ENCODE measurements at regions not wholly inside any gene's neighbourhood (a gene's known extent, or its start where the extent isn't known, plus 50 kb on each side); places are given as distances from the start of the nearest gene placed in this dataset.
"Not testable (repeated sequence)": the region's sequence is repeated elsewhere in the genome, so short reads cannot be mapped to it uniquely, and the experiment has no call there.

DNA sequence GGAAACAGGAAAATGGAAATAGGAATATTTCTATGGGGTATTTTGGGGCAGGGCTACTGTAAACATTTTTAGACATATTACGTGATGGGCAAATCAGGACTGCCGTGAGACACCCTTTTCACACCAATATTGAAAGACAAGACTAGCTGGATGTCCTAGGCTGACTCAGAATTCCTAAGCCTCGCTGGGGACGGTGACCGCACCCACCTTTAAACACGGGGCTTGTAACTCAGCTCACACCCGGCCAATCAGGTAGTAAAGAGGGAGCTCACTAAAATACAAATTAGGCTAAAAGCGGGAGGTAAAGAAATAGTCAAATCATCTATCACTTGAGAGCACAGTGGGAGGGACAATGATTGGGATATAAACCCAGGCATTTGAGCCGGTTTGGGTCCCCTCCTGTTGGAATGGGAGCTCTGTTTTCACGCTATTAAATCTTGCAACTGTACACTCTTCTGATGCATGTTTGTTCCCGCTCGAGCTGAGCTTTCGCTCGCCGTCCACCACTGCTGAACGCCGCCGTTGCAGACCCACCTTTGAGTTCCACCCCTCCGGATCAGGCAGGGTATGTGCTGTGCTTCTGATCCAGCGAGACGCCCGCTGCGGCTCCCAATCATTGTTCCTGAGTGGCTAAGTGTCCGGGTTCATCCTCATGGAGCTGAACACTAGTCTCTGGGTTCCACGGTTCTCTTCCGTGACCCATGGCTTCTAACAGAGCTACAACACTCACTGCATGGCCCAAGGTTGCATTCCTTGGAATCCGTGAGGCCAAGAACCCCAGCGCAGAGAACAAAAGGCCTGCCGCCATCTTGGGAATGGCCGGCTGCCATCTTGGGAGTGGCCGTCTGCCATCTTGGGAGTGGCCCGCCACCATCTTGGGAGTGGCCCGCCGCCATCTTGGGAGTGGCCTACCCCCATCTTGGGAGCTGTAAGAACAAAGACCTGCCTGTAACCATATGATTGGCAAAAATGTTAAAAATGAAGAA lies 152.6 kb downstream of the CRLF2 start:
- no peak for DNase-seq (ENCODE audit: low read depth)

DNA sequence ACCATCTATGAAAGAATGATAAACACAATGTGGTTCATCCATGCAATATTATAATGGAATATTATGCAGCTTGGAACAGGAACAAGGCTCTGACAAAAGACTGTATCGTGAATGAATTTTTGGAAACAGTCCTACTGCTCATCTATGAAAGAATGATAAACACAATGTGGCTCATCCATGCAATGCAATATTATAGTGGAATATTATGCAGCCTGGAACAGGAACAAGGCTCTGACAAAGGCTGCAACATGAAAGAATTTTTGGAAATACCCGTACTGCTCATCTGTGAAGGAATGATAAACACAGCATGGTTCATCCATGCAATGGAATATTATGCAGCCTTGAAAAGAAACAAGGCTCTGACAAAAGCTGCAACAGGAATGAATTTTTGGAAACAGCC lies 158.8 kb downstream of the CRLF2 start:
- DNase-seq (ENCODE audit: low read depth), result not testable (repeated sequence)

DNA sequence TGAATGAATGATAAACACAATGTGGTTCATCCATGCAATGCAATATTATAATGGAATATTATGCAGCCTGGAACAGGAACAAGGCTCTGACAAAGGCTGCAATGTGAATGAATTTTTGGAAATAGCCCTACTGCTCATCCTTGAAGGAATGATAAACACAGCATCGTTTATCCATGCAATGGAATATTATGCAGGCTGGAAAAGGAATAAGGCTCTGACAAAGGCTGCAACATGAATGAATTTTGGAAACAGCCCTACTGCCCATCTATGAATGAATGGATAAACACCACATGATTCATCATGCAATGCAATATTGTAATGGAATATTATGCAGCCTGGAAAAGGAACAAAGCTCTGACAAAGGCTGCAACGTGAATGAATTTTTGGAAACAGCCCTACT lies 159.4 kb downstream of the CRLF2 start:
- DNase-seq (ENCODE audit: low read depth), result no peak

DNA sequence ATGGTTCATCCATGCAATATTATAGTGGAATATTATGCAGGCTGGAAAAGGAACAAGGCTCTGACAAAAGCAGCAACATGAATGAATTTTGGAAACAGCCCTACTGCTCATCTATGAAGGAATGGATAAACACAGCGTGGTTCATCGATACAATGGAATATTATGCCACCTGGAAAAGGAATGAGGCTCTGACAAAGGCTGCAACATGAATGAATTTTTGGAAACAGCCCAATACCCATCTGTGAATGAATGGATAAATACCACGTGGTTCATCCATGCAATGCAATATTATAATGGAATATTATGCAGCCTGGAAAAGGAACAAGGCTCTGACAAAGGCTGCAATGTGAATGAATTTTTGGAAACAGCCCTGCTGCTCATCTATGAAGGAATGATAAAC lies 160.4 kb downstream of the CRLF2 start:
- DNase-seq (ENCODE audit: low read depth), result no peak

DNA sequence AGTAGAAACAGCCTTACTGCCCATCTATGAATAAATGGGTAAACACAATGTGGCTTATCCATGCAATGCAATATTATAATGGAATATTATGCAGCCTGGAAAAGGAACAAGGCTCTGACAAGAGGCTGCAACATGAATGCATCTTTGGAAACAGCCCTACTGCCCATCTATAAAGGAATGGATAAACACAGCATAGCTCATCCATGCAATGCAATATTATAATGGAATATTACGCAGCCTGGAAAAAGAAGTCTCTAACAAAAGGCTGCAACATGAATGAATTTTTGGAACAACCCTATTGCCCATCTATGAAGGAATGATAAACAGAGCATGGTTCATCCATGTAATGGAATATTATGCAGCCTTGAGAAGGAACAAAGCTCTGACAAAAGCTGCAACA lies 161.0 kb downstream of the CRLF2 start:
- DNase-seq (ENCODE audit: low read depth), result no peak

DNA sequence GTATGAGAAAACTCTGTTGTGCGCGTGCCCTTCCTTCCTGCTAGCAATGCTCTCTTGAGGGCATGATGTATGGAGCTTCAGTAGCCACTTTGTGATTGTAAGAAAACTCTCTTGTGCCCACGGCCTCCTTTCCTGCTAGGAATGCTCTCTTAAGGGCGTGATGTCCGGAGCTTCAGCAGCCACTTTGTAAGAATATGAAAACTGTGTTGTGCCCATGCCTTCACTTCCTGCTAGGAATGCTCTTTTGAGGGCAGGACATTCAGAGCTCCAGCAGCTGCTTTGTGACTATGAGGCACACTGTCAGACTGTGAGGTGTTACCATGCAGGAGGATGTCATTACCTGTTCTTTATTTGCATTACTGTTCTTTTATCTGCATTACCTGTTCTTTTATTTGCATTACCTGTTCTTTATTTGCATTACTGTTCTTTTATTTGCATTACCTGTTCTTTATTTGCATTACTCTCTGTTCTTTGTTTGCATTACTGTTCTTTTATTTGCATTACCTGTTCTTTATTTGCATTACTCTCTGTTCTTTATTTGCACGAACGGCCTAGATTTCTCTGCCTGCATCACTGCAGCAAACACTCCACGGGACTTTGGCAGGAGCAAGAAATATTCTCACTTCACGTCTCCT lies 166.7 kb downstream of the CRLF2 start:
- no peak for DNase-seq (ENCODE audit: low read depth)

DNA sequence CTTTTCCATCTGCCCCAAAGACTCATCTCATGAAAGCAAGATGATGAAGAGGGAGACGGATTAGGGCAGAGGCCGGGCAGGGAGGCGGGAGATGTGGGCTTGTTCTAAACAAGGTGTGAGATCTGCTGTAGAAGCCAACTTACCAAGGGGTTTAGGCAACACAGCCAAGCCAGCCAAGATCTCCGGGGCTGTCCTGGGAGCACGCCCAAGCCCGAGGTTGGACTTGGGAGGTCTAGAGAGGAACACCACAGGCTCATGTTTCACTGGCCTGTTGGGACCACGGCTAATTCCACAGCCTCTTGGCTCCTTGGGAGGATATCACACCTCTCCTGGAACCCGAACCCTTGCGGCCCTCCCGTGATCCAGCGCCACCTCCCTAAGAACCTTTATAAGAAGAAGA lies 171.4 kb downstream of the CRLF2 start:
- DNase-seq (ENCODE audit: low read depth), result no peak

DNA sequence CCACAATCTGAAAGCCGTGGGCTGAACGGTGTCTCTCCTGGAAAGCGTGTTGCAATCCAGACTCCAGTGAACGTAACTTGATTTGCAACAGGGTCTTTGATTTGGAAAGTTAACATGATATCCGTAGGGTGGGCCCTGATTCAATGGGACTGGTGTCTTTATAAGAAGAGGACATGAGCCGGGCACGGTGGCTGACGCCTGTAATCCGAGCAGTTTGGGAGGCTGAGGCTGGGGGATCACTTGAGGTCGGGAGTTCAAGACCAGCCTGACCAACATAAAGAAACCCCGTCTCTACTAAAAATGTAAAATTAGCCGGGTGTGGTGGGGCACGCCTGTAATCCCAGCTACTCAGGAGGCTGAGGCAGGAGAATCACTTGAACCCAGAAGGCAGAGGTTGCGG lies 176.5 kb downstream of the CRLF2 start:
- DNase-seq (ENCODE audit: low read depth), result not testable (repeated sequence)

DNA sequence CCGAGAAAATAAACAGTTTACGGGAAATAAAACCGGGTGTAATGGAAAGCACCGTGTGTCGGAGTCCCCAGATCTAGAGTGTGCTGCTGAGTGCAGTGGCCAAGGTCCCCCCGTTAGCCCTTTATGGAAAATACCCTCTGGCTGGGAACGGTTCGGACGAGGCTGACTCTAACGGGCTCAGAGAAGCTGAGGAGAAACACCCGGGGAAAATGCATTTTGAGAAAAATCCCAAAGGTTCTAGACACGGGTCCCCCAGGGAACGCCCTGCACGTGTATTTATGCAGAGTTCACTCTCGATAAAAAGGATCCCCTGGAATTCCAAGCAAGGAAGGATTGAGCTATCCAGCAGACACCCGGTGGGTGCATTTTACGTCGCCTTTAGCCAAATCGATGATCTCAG lies 177.2 kb downstream of the CRLF2 start:
- DNase-seq (ENCODE audit: low read depth), result no peak

DNA sequence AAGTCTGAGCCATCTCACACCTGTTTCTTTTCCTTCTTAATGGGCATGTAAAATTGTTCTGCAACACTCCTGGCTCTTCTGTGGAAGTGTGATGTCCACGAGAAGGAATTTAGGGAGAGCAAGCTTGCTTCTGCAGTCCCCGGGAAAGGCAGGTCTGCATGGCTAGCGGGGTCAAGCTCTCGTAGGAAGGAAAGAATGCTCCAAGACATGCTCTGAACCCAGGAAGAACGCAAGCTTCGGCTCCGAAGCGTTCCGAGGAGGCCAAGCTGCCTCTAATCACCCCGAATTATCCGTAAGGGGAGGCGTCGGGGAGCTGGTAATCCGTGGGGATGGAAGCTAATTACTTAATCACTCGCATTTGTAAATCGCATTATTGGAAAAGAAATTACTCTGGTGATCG lies 177.7 kb downstream of the CRLF2 start:
- no peak for DNase-seq (ENCODE audit: low read depth)

DNA sequence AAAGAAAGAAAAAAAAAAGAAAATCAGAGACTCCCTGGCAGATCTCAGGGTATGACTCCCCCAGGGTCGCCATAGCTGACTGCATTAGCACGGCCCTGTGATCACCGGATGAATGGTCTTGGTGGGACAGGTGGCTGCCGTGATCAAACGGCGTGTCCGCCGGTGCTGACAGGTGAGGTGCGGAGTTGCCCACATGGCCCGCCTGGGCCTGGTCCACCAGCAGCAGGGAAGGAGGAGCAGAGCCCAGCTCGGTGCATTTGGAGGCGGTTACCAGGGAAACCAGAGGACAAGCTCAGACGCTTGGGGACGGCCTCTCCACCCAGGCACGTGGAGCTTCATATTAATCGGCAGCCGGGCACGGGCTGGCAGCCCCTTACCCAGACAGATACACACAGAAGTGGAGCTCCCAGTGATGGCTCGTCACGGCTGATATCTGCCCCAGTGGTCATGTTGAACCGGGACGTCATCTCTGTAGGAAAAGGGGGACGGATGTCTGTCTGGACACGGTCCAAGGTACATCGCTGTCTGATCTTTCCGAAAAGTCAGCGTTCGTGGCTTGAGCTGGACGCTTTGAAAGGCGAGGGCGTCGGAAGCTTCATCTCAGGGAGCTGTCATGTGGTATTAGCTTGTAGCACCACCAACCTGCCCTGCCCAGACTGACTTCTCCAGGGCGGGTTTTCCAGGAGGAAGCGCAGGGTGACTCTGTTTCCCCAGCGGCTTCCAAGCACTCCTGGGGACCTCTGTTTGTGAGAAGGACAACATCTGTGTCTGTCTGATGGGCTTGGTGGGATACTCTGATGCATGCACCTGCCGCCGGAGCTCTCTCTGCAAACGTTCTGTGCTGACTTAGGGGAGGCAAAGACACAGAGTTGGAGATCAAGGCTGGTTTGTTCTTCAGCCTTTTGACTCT lies 180.7 kb downstream of the CRLF2 start:
- no peak for DNase-seq (ENCODE audit: low read depth)

DNA sequence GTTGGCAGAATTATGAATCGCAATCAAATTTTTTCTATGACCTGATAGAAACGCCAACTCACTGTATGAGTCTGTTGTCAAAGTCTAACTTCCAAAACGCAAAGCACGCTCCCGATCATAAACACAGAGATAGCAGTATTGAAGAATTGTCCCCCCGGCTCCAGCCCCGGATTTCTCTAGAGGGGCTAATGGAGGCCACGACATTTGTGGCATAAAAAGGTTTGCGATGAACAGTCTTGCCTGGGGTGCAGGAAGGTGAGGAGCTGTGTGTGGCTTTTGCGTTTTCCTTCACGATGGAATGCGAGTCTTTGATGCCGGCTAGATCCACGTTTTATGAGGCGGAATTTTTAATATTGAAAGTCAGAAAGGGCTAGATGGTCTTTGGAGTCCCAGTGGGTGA lies 183.0 kb downstream of the CRLF2 start:
- no peak for DNase-seq (ENCODE audit: low read depth)

DNA sequence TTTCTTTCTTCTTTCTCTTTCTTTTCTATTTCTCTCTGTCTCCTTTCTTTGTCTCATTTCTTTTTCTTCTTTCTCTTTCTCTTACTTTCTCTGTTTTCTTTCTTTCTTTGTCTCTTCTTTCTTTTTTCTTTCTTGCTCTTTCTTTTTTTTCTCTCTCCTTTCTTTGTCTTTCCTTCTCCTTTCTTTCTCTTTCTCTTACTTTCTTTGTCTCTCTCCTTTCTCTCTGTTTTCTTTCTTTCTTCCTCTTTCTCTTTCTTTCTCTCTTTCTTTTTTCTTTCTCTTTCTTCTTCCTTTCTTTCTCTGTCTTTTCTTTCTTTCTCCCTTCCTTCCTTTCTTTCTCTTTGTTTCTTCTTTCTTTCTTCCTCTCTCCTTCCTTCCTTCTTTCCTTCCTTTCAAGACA lies 184.8 kb downstream of the CRLF2 start:
- no peak for DNase-seq (ENCODE audit: low read depth)

DNA sequence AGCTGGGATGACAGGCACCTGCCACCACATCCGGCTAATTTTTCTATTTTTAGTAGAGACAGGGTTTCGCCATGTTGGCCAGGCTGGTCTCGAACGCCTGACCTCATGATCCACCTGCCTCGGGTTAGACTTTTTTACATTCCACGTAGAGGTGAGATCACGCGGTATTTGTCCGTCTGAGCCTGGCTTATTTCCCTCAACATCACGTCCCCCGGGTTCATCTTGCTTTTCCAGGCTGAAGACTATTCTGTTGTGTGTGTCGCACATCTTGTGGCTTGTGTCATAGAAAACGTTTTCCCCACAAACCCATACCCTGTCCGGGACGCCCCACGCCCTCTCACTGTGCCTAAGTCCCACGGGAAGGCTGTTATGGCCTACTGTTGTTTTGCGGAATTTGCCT lies 185.3 kb downstream of the CRLF2 start:
- DNase-seq (ENCODE audit: low read depth), result no peak

DNA sequence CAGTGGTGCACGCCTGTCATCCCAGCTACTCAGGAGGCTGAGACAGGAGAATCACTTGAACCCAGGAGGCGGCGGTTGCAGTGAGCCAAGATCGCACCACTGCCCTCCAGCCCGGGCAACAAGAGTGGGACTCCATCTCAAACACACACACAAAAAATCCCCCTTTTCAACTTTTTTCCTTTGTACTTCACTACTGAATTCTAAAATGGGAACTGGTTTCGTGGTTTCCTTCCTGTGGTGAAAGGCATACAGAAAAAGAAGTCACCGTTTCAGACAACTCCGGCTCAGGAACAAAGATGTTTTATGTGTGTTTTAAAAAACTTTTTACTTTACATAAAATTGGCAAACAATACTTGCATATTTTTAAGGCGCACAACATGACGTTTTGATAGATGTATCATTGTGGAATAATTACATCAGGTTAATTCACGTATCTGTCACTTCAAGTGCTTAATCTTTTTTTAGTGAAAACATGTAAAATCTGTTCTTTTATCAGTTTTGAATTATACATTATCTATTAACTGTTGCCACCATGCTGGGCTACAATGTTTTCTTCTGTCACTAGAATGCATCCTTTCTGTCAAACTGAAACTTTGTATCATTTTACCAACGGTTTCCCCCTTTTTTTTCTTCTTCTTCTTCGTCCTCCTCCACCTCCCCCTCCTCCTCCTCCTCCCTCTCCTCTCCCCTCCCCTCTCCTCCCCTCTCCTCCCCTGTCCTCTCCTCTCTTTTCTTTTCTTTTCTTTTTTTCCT lies 186.0 kb downstream of the CRLF2 start:
- no peak for DNase-seq (ENCODE audit: low read depth)

DNA sequence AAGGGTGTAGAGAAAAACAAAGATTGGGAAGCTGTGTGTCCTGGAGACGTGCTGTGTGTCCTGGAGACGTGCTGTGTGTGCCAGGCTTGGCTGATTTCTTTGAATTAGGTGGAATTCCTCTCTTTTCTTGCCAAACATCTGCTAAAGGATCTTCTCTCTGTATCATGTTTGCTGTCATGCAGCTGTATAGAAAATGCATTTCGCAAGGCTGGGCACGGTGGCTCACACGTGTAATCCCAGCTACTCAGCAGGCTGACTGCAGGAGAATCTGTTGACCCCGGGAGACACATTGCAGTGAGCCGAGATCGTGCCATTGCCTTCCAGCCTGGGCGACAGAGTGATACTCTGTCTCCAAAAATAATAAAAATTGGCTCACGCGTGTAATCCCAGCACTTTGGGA lies 187.0 kb downstream of the CRLF2 start:
- no peak for DNase-seq (ENCODE audit: low read depth)

DNA sequence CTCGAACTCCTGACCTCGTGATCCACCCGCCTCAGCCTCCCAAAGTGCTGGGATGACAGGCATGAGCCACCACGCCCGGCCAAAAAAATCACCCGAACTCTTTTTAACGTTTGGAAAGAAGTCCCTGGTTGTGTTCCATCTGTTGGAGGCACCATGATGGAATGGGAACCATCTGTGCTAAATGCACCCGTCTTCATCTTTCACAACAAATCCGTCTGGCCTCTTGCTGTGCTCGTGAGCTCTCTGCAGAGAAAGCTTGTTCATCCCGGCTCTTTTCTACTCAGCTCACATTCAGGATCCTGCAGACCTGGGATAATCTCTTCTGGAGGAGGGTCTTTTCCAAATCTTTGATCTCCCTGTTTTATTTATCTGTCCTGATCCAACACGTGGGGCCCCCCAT lies 188.8 kb downstream of the CRLF2 start:
- DNase-seq (ENCODE audit: low read depth), result no peak

DNA sequence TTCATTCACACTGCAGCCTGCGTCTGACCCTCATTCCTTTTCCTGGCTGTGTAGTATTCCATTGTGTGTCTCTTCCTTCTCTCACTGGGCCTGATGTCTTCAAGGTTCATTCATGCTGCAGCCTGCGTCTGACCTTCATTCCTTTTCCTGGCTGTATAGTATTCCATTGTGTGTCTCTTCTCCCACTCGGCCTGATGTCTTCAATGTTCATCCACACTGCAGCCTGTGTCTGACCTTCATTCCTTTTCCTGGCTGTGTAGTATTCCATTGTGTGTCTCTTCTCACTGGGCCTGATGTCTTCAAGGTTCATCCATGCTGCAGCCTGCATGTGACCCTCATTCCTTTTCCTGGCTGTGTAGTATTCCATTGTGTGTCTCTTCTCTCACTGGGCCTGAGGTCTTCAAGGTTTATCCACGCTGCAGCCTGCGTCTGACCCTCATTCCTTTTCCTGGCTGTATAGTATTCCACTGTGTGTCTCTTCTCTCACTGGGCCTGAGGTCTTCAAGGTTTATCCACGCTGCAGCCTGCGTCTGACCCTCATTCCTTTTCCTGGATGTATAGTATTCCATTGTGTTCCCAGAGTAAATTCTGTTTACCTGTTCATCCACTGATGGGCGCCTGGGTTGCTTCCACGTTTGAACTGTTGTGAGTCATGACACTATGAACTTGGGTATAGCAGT lies 191.0 kb downstream of the CRLF2 start:
- DNase-seq (ENCODE audit: low read depth), result not testable (repeated sequence)

DNA sequence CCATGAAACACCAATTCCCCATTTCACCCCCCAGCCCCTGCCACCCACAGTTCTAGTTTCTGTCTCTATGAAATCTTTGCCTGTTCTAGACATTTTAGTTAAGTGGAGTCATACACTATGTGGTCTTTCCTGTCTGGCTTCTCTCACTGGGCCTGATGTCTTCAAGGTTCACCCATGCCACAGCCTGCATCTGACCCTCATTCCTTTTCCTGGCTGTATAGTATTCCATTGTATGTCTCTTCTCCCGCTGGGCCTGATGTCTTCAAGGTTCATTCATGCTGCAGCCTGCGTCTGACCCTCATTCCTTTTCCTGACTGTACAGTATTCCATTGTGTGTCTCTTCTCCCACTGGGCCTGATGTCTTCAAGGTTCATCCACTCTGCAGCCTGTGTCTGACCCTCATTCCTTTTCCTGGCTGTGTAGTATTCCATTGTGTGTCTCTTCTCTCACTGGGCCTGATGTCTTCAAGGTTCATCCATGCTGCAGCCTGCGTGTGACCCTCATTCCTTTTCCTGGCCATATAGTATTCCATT lies 191.7 kb downstream of the CRLF2 start:
- DNase-seq (ENCODE audit: low read depth), result no peak

DNA sequence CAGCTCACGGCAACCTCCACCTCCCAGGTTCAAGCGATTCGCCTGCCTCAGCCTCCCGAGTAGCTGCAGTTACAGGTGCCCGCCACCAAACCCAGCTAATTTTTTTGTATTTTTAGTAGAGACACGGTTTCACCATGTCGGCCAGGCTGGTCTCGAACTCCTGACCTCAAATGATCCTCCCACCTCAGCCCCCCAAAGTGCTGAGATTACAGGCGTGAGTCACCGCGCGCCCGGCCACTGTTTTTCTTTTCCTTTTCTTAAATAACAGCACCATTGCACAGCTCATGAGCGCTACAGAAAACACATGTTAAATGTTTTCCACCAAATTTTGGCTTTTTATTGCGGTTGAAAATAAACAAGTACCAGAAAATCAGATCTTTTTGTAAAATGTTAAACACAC lies 195.5 kb downstream of the CRLF2 start:
- not testable (repeated sequence) for DNase-seq (ENCODE audit: low read depth)

DNA sequence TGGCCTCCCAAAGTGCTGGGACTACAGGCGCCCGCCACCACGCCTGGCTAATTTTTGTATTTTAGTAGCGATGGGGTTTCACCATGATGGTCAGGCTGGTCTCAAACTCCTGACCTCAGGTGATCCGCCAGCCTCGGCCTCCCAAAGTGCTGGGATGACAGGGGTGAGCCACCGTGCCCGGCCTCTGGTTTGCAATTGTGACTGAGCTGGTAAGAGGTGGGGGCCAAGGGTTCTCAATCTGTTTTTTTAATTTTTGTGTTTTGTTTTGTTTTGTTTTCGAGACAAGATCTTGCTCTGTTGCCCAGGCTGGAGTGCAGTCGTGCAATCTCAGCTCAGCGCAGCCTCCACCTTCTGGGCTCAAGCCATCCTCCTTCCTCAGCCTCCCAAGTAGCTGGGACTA lies 196.2 kb downstream of the CRLF2 start:
- not testable (repeated sequence) for DNase-seq (ENCODE audit: low read depth)
